Colonic mucosa (tissue), 4 donors: ENCODE measurements at regions not wholly inside any gene's neighbourhood (a gene's known extent, or its start where the extent isn't known, plus 50 kb on each side); places are given as distances from the start of the nearest gene placed in this dataset.

Source experiments
- DNase-seq: peaks from one replicate; pipeline ENCODE4 v3.0.0-alpha.2; 2020
- H3K27ac ChIP-seq: fragments of 200-600 bp; one replicate; pipeline ENCODE4 v1.8.0; 2021
- H3K27me3 ChIP-seq: fragments of 200-600 bp; one replicate; pipeline ENCODE4 v1.8.0; 2021
- H3K36me3 ChIP-seq: fragments of 200-600 bp; one replicate; pipeline ENCODE4 v1.8.0; 2021
- H3K4me1 ChIP-seq: fragments of 200-600 bp; one replicate; pipeline ENCODE4 v1.8.0; 2021; ENCODE audit warnings: mild to moderate bottlenecking
- H3K4me3 ChIP-seq: fragments of 200-600 bp; one replicate; pipeline ENCODE4 v1.8.0; 2021
- H3K9ac ChIP-seq, 2 donors: one replicate each; pipeline ENCODE4 v1.7.0; 2013; ENCODE audit warnings: control low read depth in 2 of 2, low read depth in 2 of 2, low read length in 2 of 2
- H3K9me3 ChIP-seq: fragments of 200-600 bp; one replicate; pipeline ENCODE4 v1.8.0; 2021
- CTCF ChIP-seq: fragments of 200-600 bp; IDR thresholded peaks from one replicate; pipeline ENCODE4 v1.8.0; 2022; ENCODE audit warnings: antibody characterized with exemption, mild to moderate bottlenecking
- intact Hi-C: fragments of 100-400 bp; cut with DNase I; formaldehyde crosslinking; loops from one replicate; pipeline ENCODE4 v1.14.1; 2022
- donor health status: healthy.
- donor health status: DM: no; HTN: no; CAD: no.
- donor health status: DM: no; HTN: no; CAD: no.

- no peak overlapping the region for H3K27ac ChIP-seq
- H3K27me3 ChIP-seq: no peaks in the 10 kb centered on the region
- no peak for DNase-seq
- intact Hi-C loops: no loop called here
- H3K9ac ChIP-seq: no peak overlapping the region
- H3K9me3 ChIP-seq: no peaks in the 10 kb centered on the region
- no peak for TF ChIP-seq CTCF
- no peaks in the 10 kb centered on the region for H3K4me1 ChIP-seq
- H3K36me3 ChIP-seq: no peaks in the 10 kb centered on the region
- no peak overlapping the region for H3K4me3 ChIP-seq
Measured at GRCh38 chr2:150569761-150570160, 82.3 kb upstream of the RND3 start.

GRCh38 chr2:150567771-150568301 is 80.4 kb upstream of the RND3 start:
- no peak for TF ChIP-seq CTCF
- H3K27me3 ChIP-seq: no peaks in the 10 kb centered on the region
- no peak for DNase-seq
- H3K9me3 ChIP-seq: no peaks in the 10 kb centered on the region
- H3K4me1 ChIP-seq: no peaks in the 10 kb centered on the region
- H3K4me3 ChIP-seq: no peak overlapping the region
- intact Hi-C loops: no loop called here
- H3K27ac ChIP-seq: no peak overlapping the region
- H3K36me3 ChIP-seq: no peaks in the 10 kb centered on the region
- H3K9ac ChIP-seq: no peak overlapping the region

- Histone ChIP-seq H3K9me3 (no peaks in the 10 kb centered on the region), H3K4me1 (no peaks in the 10 kb centered on the region), H3K36me3 (no peaks in the 10 kb centered on the region), H3K27me3 (no peaks in the 10 kb centered on the region), H3K27ac (no peak overlapping the region), H3K4me3 (no peak overlapping the region), H3K9ac (no peak overlapping the region)
- intact Hi-C loops: no loop called here
- TF ChIP-seq CTCF: no peak
- DNase-seq: no peak
Measured at GRCh38 chr2:150566289-150566688, 78.8 kb upstream of the RND3 start.

- intact Hi-C loops: no loop called here
- no peak for DNase-seq
- no peak overlapping the region for H3K27ac ChIP-seq
- no peak overlapping the region for H3K9ac ChIP-seq
- H3K27me3 ChIP-seq: no peaks in the 10 kb centered on the region
- H3K4me3 ChIP-seq: no peak overlapping the region
- TF ChIP-seq CTCF: no peak
- H3K4me1 ChIP-seq: no peaks in the 10 kb centered on the region
- no peaks in the 10 kb centered on the region for H3K36me3 ChIP-seq
- no peaks in the 10 kb centered on the region for H3K9me3 ChIP-seq
Measured at GRCh38 chr2:150561076-150561475, 73.6 kb upstream of the RND3 start.

GRCh38 chr2:150557020-150557600 is 69.6 kb upstream of the RND3 start:
- no peaks in the 10 kb centered on the region for H3K9me3 ChIP-seq
- H3K4me3 ChIP-seq: no peak overlapping the region
- no peak overlapping the region for H3K9ac ChIP-seq
- no peaks in the 10 kb centered on the region for H3K27me3 ChIP-seq
- intact Hi-C loops: no loop called here
- no peak for TF ChIP-seq CTCF
- no peak for DNase-seq
- no peaks in the 10 kb centered on the region for H3K4me1 ChIP-seq
- H3K36me3 ChIP-seq: no peaks in the 10 kb centered on the region
- no peak overlapping the region for H3K27ac ChIP-seq
